ENCODE measurements at regions not wholly inside any gene's neighbourhood (a gene's known extent, or its start where the extent isn't known, plus 50 kb on each side); places are given as distances from the start of the nearest gene placed in this dataset.

- DNase-seq: no peak
- H3K27me3 ChIP-seq: no peaks in the 10 kb centered on the region
Observed at GRCh38 chr6:152879681-152880080, 103.2 kb downstream of the FBXO5 start.

GRCh38 chr6:152893187-152893586 is 89.7 kb downstream of the FBXO5 start:
- TF ChIP-seq EP300 (IDR thresholded peaks at IDR 0.05; ENCODE audit: low read depth) (no peak), POLR2A (IDR thresholded peaks at IDR 0.05) (no peak), CTCF (IDR thresholded peaks at IDR 0.05) (no peak), POLR2AphosphoS5 (IDR thresholded peaks at IDR 0.05) (no peak)
- WGBS, 2 donors (ENCODE audit: low coverage in 1 of 2): 71 to 82% methylated on average over 1 to 3 of the region's 3 CpGs

More at GRCh38 chr6:152879681-152880080, 103.2 kb downstream of the FBXO5 start:
- in situ Hi-C loops (cut with MboI; ENCODE audit: low pct_ligation_motif_present in 1 of 4, low pct_unique_long_range_greater_than_20kb in 1 of 4, low sequenced_read_pairs in 3 of 4): no loop called here
- Histone ChIP-seq H3K4me3 (no peak overlapping the region), H3K36me3 (no peaks in the 10 kb centered on the region), H3K9me3 (no peaks in the 10 kb centered on the region), H3K4me1 (no peaks in the 10 kb centered on the region), H3K27ac (no peak overlapping the region)
- intact Hi-C loops (cut with DNase I; ENCODE audit: low total_unique reads): no loop called here
- TF ChIP-seq EP300 (IDR thresholded peaks at IDR 0.05; ENCODE audit: low read depth): no peak
- no peak for TF ChIP-seq POLR2AphosphoS5 (IDR thresholded peaks at IDR 0.05)
- no peak for TF ChIP-seq CTCF (IDR thresholded peaks at IDR 0.05)
- TF ChIP-seq POLR2A (IDR thresholded peaks at IDR 0.05): no peak

GRCh38 chr6:152896923-152897322 is 85.9 kb downstream of the FBXO5 start:
- WGBS, 2 donors (ENCODE audit: low coverage in 1 of 2): 28 to 50% methylated on average over 3 of the region's 3 CpGs
- no peaks in the 10 kb centered on the region for H3K36me3 ChIP-seq
- no peaks in the 10 kb centered on the region for H3K27me3 ChIP-seq
- in situ Hi-C loops (cut with MboI; ENCODE audit: low pct_ligation_motif_present in 1 of 4, low pct_unique_long_range_greater_than_20kb in 1 of 4, low sequenced_read_pairs in 3 of 4): no loop called here
- no peak overlapping the region for H3K27ac ChIP-seq
- TF ChIP-seq EP300 (IDR thresholded peaks at IDR 0.05; ENCODE audit: low read depth) (no peak), POLR2AphosphoS5 (IDR thresholded peaks at IDR 0.05) (no peak), CTCF (IDR thresholded peaks at IDR 0.05) (no peak), POLR2A (IDR thresholded peaks at IDR 0.05) (no peak)
- no peaks in the 10 kb centered on the region for H3K4me1 ChIP-seq
- intact Hi-C loops (cut with DNase I; ENCODE audit: low total_unique reads): no loop called here
- DNase-seq: no peak
- no peaks in the 10 kb centered on the region for H3K9me3 ChIP-seq
- H3K4me3 ChIP-seq: no peak overlapping the region

More at GRCh38 chr6:152893187-152893586, 89.7 kb downstream of the FBXO5 start:
- H3K4me1 ChIP-seq: no peaks in the 10 kb centered on the region
- intact Hi-C loops (cut with DNase I; ENCODE audit: low total_unique reads) (no loop called here), in situ Hi-C loops (cut with MboI; ENCODE audit: low pct_ligation_motif_present in 1 of 4, low pct_unique_long_range_greater_than_20kb in 1 of 4, low sequenced_read_pairs in 3 of 4) (no loop called here)
- no peak overlapping the region for H3K27ac ChIP-seq
- no peaks in the 10 kb centered on the region for H3K27me3 ChIP-seq
- DNase-seq: no peak
- no peak overlapping the region for H3K4me3 ChIP-seq
- no peaks in the 10 kb centered on the region for H3K9me3 ChIP-seq
- no peaks in the 10 kb centered on the region for H3K36me3 ChIP-seq

GRCh38 chr6:152897807-152898399 is 84.9 kb downstream of the FBXO5 start:
- DNase-seq: peak; percentile 60
- 13 to 48% methylated on average over 3 to 16 of the region's 16 CpGs for WGBS, 2 donors (ENCODE audit: low coverage in 1 of 2)
- no peaks in the 10 kb centered on the region for H3K9me3 ChIP-seq
- in situ Hi-C loops (cut with MboI; ENCODE audit: low pct_ligation_motif_present in 1 of 4, low pct_unique_long_range_greater_than_20kb in 1 of 4, low sequenced_read_pairs in 3 of 4): no loop called here
- H3K36me3 ChIP-seq: no peaks in the 10 kb centered on the region
- no peak overlapping the region for H3K4me3 ChIP-seq
- TF ChIP-seq POLR2A (IDR thresholded peaks at IDR 0.05): no peak
- TF ChIP-seq POLR2AphosphoS5 (IDR thresholded peaks at IDR 0.05): no peak
- no peak for TF ChIP-seq EP300 (IDR thresholded peaks at IDR 0.05; ENCODE audit: low read depth)
- TF ChIP-seq CTCF (IDR thresholded peaks at IDR 0.05): peak; percentile 41 to 77 (median 70)
- no peak overlapping the region for H3K27ac ChIP-seq
- intact Hi-C loops (cut with DNase I; ENCODE audit: low total_unique reads): no loop called here
- H3K27me3 ChIP-seq: no peaks in the 10 kb centered on the region
- no peaks in the 10 kb centered on the region for H3K4me1 ChIP-seq

All from transverse colon (tissue), 4 donors.